HUES48 (cell line): ENCODE measurements at regions not wholly inside any gene's neighbourhood (a gene's known extent, or its start where the extent isn't known, plus 50 kb on each side); places are given as distances from the start of the nearest gene placed in this dataset.
"Not testable (repeated sequence)": the region's sequence is repeated elsewhere in the genome, so short reads cannot be mapped to it uniquely, and the experiment has no call there.

Source experiments
- H3K27ac ChIP-seq: one replicate; pipeline ENCODE4 v1.7.0; 2013; ENCODE audit warnings: low read depth, low read length, inconsistent platforms
- H3K27me3 ChIP-seq: 2 replicates; pipeline ENCODE4 v1.6.1; 2013; ENCODE audit warnings: mild to moderate bottlenecking, low read length; ENCODE audit not compliant: control insufficient read depth, insufficient read depth
- H3K36me3 ChIP-seq: 2 replicates; pipeline ENCODE4 v1.6.1; 2013; ENCODE audit warnings: low read length; ENCODE audit not compliant: control insufficient read depth, insufficient read depth
- H3K4me1 ChIP-seq: 2 replicates; pipeline ENCODE4 v1.6.1; 2013; ENCODE audit warnings: mild to moderate bottlenecking, low read length; ENCODE audit not compliant: control insufficient read depth, insufficient read depth
- H3K4me3 ChIP-seq: 2 replicates; pipeline ENCODE4 v1.5.1; 2013; ENCODE audit warnings: mild to moderate bottlenecking, low read depth, low read length
- H3K9ac ChIP-seq: 2 replicates; pipeline ENCODE4 v1.6.1; 2013; ENCODE audit warnings: mild to moderate bottlenecking, low read depth, low read length, moderate library complexity
- H3K9me3 ChIP-seq: 2 replicates; pipeline ENCODE4 v1.6.1; 2013; ENCODE audit warnings: low read length; ENCODE audit not compliant: control insufficient read depth, insufficient read depth

- not testable (repeated sequence) for H3K27ac ChIP-seq, H3K9ac ChIP-seq, H3K4me1 ChIP-seq, H3K27me3 ChIP-seq, H3K36me3 ChIP-seq, H3K9me3 ChIP-seq, H3K4me3 ChIP-seq
Observed at GRCh38 chr4:74505355-74505978, 60.5 kb downstream of the AREG start.

GRCh38 chr4:74509363-74509762 lies 64.4 kb downstream of the AREG start:
- not testable (repeated sequence) for H3K36me3 ChIP-seq, H3K9ac ChIP-seq, H3K9me3 ChIP-seq, H3K27me3 ChIP-seq, H3K4me3 ChIP-seq, H3K27ac ChIP-seq, H3K4me1 ChIP-seq

GRCh38 chr4:74516303-74516702 lies 71.4 kb downstream of the AREG start:
- no peak overlapping the region for H3K4me3 ChIP-seq
- no peak overlapping the region for H3K9ac ChIP-seq
- no peaks in the 10 kb centered on the region for H3K9me3 ChIP-seq
- no peaks in the 10 kb centered on the region for H3K36me3 ChIP-seq
- H3K27ac ChIP-seq: no peak overlapping the region
- H3K4me1 ChIP-seq: no peaks in the 10 kb centered on the region
- no peaks in the 10 kb centered on the region for H3K27me3 ChIP-seq

GRCh38 chr4:74517996-74518395 lies 73.1 kb downstream of the AREG start:
- no peak overlapping the region for H3K27ac ChIP-seq
- no peak overlapping the region for H3K4me3 ChIP-seq
- no peaks in the 10 kb centered on the region for H3K36me3 ChIP-seq
- no peaks in the 10 kb centered on the region for H3K27me3 ChIP-seq
- H3K9ac ChIP-seq: no peak overlapping the region
- H3K9me3 ChIP-seq: no peaks in the 10 kb centered on the region
- no peaks in the 10 kb centered on the region for H3K4me1 ChIP-seq

GRCh38 chr4:74522251-74522991 lies 77.5 kb downstream of the AREG start:
- no peaks in the 10 kb centered on the region for H3K27me3 ChIP-seq
- H3K27ac ChIP-seq: no peak overlapping the region
- H3K36me3 ChIP-seq: no peaks in the 10 kb centered on the region
- H3K9ac ChIP-seq: no peak overlapping the region
- no peak overlapping the region for H3K4me3 ChIP-seq
- H3K9me3 ChIP-seq: no peaks in the 10 kb centered on the region
- H3K4me1 ChIP-seq: no peaks in the 10 kb centered on the region

GRCh38 chr4:74523096-74523495 lies 78.2 kb downstream of the AREG start:
- H3K27ac ChIP-seq: no peak overlapping the region
- H3K27me3 ChIP-seq: no peaks in the 10 kb centered on the region
- no peaks in the 10 kb centered on the region for H3K36me3 ChIP-seq
- H3K4me3 ChIP-seq: no peak overlapping the region
- no peaks in the 10 kb centered on the region for H3K9me3 ChIP-seq
- H3K4me1 ChIP-seq: no peaks in the 10 kb centered on the region
- no peak overlapping the region for H3K9ac ChIP-seq

- no peak overlapping the region for H3K4me3 ChIP-seq
- H3K9me3 ChIP-seq: no peaks in the 10 kb centered on the region
- H3K27me3 ChIP-seq: no peaks in the 10 kb centered on the region
- no peak overlapping the region for H3K27ac ChIP-seq
- H3K9ac ChIP-seq: no peak overlapping the region
- no peaks in the 10 kb centered on the region for H3K4me1 ChIP-seq
- H3K36me3 ChIP-seq: no peaks in the 10 kb centered on the region
Observed at GRCh38 chr4:74524985-74525384, 80.0 kb downstream of the AREG start.

- H3K27me3 ChIP-seq: no peaks in the 10 kb centered on the region
- no peaks in the 10 kb centered on the region for H3K9me3 ChIP-seq
- no peak overlapping the region for H3K9ac ChIP-seq
- no peak overlapping the region for H3K4me3 ChIP-seq
- no peaks in the 10 kb centered on the region for H3K4me1 ChIP-seq
- H3K36me3 ChIP-seq: no peaks in the 10 kb centered on the region
- no peak overlapping the region for H3K27ac ChIP-seq
Observed at GRCh38 chr4:74527049-74527448, 82.1 kb downstream of the AREG start.

- no peaks in the 10 kb centered on the region for H3K9me3 ChIP-seq
- no peaks in the 10 kb centered on the region for H3K4me1 ChIP-seq
- no peaks in the 10 kb centered on the region for H3K27me3 ChIP-seq
- H3K36me3 ChIP-seq: no peaks in the 10 kb centered on the region
- no peak overlapping the region for H3K9ac ChIP-seq
- H3K4me3 ChIP-seq: no peak overlapping the region
- no peak overlapping the region for H3K27ac ChIP-seq
Observed at GRCh38 chr4:74528178-74528577, 83.2 kb downstream of the AREG start.

GRCh38 chr4:74529284-74530041 lies 84.5 kb downstream of the AREG start:
- H3K9ac ChIP-seq: no peak overlapping the region

More at GRCh38 chr4:74529284-74530041, 84.5 kb downstream of the AREG start:
- no peaks in the 10 kb centered on the region for H3K4me1 ChIP-seq
- no peaks in the 10 kb centered on the region for H3K9me3 ChIP-seq
- H3K4me3 ChIP-seq: no peak overlapping the region
- H3K27me3 ChIP-seq: no peaks in the 10 kb centered on the region
- no peaks in the 10 kb centered on the region for H3K36me3 ChIP-seq
- no peak overlapping the region for H3K27ac ChIP-seq
